CD4-positive, alpha-beta T cell treated with Interleukin-15 for 4 hours (primary cell): ENCODE measurements at regions not wholly inside any gene's neighbourhood (a gene's known extent, or its start where the extent isn't known, plus 50 kb on each side); places are given as distances from the start of the nearest gene placed in this dataset.

Experiments
- DNase-seq: peaks from one replicate; pipeline ENCODE4 v3.0.0-alpha.2; 2020; ENCODE audit warnings: low spot score

DNA sequence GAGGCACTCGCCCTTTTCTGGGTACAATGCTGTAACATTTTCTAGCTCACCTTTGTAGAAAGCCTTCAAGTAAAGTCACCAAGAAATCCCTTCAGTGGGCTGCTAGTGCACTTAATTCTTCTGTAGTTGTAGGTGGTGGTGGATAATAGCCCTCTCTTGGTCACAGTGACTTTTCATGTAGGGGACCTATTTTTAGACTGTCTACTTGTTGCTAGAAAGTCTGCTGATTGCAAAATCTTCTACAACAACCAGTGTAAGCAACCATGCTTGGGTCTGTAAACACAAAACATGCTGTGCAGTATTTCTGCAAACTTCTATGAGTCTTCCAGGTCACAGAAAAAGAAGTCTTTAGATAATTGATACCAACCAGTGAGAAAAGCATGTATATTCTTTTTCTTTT, 55.6 kb downstream of the PBDC1 start:
- DNase-seq, result no peak

DNA sequence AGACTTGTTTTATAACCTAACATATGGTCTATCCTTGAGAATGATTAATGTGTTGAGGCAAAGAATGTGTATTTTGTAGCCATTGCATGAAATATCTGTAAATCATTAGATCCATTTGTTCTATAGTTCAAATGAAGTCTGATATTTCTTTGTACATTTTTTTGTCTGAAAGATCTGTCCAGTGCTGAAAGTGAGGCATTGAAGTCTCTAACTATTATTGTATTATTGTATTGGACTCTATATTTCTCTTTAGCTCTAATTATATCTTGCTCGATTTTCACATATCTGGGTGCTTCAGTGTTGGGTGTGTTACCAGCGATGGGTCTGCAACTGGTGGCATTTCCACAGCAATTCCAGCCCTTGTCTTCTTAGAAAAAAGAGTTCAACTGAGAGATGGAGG, 76.0 kb downstream of the PBDC1 start:
- DNase-seq, result no peak

DNA sequence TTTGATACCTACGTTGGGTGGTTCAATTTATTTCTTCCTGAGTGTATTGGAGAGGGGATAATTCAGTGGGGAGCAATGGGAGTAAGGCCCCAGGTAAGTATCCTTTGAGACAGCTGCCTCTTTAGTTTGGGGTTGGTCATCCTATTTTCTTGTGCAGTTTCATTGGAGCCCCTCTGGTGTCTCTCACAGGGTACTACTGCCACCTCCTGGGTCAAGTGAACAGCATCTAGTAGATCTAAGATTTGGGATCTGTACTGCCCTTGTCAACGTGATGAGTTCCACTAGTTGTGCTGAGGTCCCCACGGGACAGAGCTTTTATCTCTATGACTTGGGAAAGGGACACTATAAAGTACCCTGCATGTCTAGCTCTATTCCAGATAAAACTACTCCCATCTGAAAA, 80.6 kb downstream of the PBDC1 start:
- DNase-seq, result peak; percentile 53

DNA sequence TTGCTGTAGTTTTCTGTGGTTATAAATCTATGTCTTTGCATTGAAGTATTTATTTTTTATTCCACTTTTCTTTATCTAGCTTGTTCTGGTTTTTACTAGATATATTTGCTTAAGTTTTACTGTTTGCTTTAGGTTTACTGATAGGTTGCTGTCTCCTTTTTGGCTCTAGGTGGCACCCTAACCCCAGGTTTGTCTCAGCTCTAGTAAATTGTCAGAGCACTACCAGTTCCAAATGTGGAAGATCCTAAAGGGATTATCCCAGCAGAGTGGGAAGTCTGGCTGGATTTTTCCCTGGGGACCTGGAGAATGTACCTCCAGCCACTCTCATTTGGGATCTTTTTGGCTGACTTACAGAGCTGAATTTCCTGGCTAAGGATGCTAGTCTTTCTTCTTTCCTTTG, 106.1 kb downstream of the PBDC1 start:
- DNase-seq, result peak; percentile 31
